DND-41 (cell line): ENCODE measurements at regions not wholly inside any gene's neighbourhood (a gene's known extent, or its start where the extent isn't known, plus 50 kb on each side); places are given as distances from the start of the nearest gene placed in this dataset.

ENCODE experiments used
- CTCF ChIP-seq: IDR thresholded peaks from 2 replicates; pipeline ENCODE4 v1.5.1; 2012; ENCODE audit warnings: borderline replicate concordance, low read length, moderate library complexity, mild to moderate bottlenecking; ENCODE audit not compliant: poor library complexity, severe bottlenecking; ENCODE audit errors: extremely low read depth
- EZH2 ChIP-seq: IDR thresholded peaks from 3 replicates; pipeline ENCODE4 v1.6.1; 2012; ENCODE audit warnings: borderline replicate concordance, low read depth, mild to moderate bottlenecking, moderate library complexity, low read length, inconsistent platforms; ENCODE audit not compliant: severe bottlenecking

- TF ChIP-seq CTCF (no peak), EZH2 (no peak)
Observed at GRCh38 chr2:221816566-221816965, 244.5 kb upstream of the EPHA4 start.
